ENCODE measurements at regions not wholly inside any gene's neighbourhood (a gene's known extent, or its start where the extent isn't known, plus 50 kb on each side); places are given as distances from the start of the nearest gene placed in this dataset.

DNA sequence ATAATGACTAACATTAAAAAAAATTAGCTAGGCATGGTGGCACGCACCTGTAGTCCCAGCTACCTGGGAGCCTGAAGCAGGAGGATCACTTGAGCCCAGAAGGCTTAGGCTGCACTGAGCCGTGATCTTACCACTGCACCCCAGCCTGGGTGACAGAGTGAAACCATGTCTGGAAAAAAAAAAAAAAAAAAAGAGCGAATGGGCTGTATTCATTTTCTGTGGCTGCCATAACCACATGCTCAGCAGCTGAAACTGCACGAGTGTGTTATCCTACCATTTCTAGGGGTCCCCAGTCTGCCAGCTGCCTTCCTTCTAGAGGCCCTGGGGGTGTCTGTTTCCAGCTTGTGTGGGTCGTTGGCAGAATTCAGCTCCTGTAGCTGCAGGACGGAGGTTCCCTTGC lies 247.8 kb downstream of the EIPR1 start:
- H3K4me3 ChIP-seq (ENCODE audit: low read depth, low read length) = no peak overlapping the region
- H3K36me3 ChIP-seq (ENCODE audit: control insufficient read depth, insufficient read depth, low read length) = no peaks in the 10 kb centered on the region
- H3K4me1 ChIP-seq = no peaks in the 10 kb centered on the region
- no TSS peak for BruUV-seq (replicated peaks)
- Mint-ChIP-seq H3K27me3 (ENCODE audit: insufficient read depth, unreplicated experiment) (peaks cover 11% of the 10 kb centered on the region), H3K27ac (ENCODE audit: unreplicated experiment) (no peak overlapping the region), H3K36me3 (ENCODE audit: insufficient read depth, unreplicated experiment) (no peaks in the 10 kb centered on the region), H3K9me3 (ENCODE audit: unreplicated experiment) (no peaks in the 10 kb centered on the region), H3K4me1 (ENCODE audit: low read depth, unreplicated experiment) (no peaks in the 10 kb centered on the region), H3K4me3 (ENCODE audit: unreplicated experiment) (no peak overlapping the region)
- intact Hi-C loops (cut with micrococcal nuclease; ENCODE audit: unreplicated experiment) = no loop called here
- POLR2A ChIA-PET = no interaction called here
- H3K27me3 ChIP-seq (replicated peaks; ENCODE audit: control insufficient read depth, insufficient read depth, low read length) = no peaks in the 10 kb centered on the region; the same call in 1 of the 2 replicates
- no peak for TF ChIP-seq CTCF (IDR thresholded peaks at IDR 0.05; ENCODE audit: insufficient read depth in 1 of 2, low read depth in 1 of 2, low read length in 1 of 2, severe bottlenecking in 1 of 2, unreplicated experiment in 1 of 2)
- CTCF ChIA-PET = no interaction called here
- DNase-seq = no peak
- H3K9me3 ChIP-seq = no peaks in the 10 kb centered on the region

GRCh38 chr2:3128786-3129185 lies 248.8 kb downstream of the EIPR1 start:
- H3K27me3 ChIP-seq (replicated peaks; ENCODE audit: control insufficient read depth, insufficient read depth, low read length) = no peaks in the 10 kb centered on the region; the same call in 1 of the 2 replicates
- POLR2A ChIA-PET = no interaction called here
- Mint-ChIP-seq H3K36me3 (ENCODE audit: insufficient read depth, unreplicated experiment) (no peaks in the 10 kb centered on the region), H3K4me3 (ENCODE audit: unreplicated experiment) (no peak overlapping the region), H3K4me1 (ENCODE audit: low read depth, unreplicated experiment) (no peaks in the 10 kb centered on the region), H3K27ac (ENCODE audit: unreplicated experiment) (no peak overlapping the region), H3K9me3 (ENCODE audit: unreplicated experiment) (no peaks in the 10 kb centered on the region), H3K27me3 (ENCODE audit: insufficient read depth, unreplicated experiment) (peaks cover 14% of the 10 kb centered on the region)
- BruUV-seq (replicated peaks) = no TSS peak
- no peak for TF ChIP-seq CTCF (IDR thresholded peaks at IDR 0.05; ENCODE audit: insufficient read depth in 1 of 2, low read depth in 1 of 2, low read length in 1 of 2, severe bottlenecking in 1 of 2, unreplicated experiment in 1 of 2)
- H3K4me3 ChIP-seq (ENCODE audit: low read depth, low read length) = no peak overlapping the region
- no peaks in the 10 kb centered on the region for H3K4me1 ChIP-seq
- no peaks in the 10 kb centered on the region for H3K9me3 ChIP-seq
- CTCF ChIA-PET = no interaction called here
- intact Hi-C loops (cut with micrococcal nuclease; ENCODE audit: unreplicated experiment) = no loop called here
- no peak for DNase-seq
- H3K36me3 ChIP-seq (ENCODE audit: control insufficient read depth, insufficient read depth, low read length) = no peaks in the 10 kb centered on the region

- Mint-ChIP-seq H3K4me1 (ENCODE audit: low read depth, unreplicated experiment) (no peaks in the 10 kb centered on the region), H3K36me3 (ENCODE audit: insufficient read depth, unreplicated experiment) (no peaks in the 10 kb centered on the region), H3K9me3 (ENCODE audit: unreplicated experiment) (no peaks in the 10 kb centered on the region), H3K27ac (ENCODE audit: unreplicated experiment) (no peak overlapping the region), H3K27me3 (ENCODE audit: insufficient read depth, unreplicated experiment) (peaks cover 14% of the 10 kb centered on the region), H3K4me3 (ENCODE audit: unreplicated experiment) (no peak overlapping the region)
- BruUV-seq (replicated peaks) = no TSS peak
- Histone ChIP-seq H3K4me1 (no peaks in the 10 kb centered on the region), H3K9me3 (no peaks in the 10 kb centered on the region), H3K36me3 (ENCODE audit: control insufficient read depth, insufficient read depth, low read length) (no peaks in the 10 kb centered on the region), H3K4me3 (ENCODE audit: low read depth, low read length) (no peak overlapping the region), H3K27me3 (replicated peaks; ENCODE audit: control insufficient read depth, insufficient read depth, low read length) (no peaks in the 10 kb centered on the region; the same call in 1 of the 2 replicates)
- no peak for DNase-seq
- intact Hi-C loops (cut with micrococcal nuclease; ENCODE audit: unreplicated experiment) = no loop called here
- ChIA-PET CTCF (no interaction called here), POLR2A (no interaction called here)
- no peak for TF ChIP-seq CTCF (IDR thresholded peaks at IDR 0.05; ENCODE audit: insufficient read depth in 1 of 2, low read depth in 1 of 2, low read length in 1 of 2, severe bottlenecking in 1 of 2, unreplicated experiment in 1 of 2)
Measured at GRCh38 chr2:3127710-3128109, 249.9 kb downstream of the EIPR1 start.

Data from Caco-2 (cell line).